ENCODE measurements at regions not wholly inside any gene's neighbourhood (a gene's known extent, or its start where the extent isn't known, plus 50 kb on each side); places are given as distances from the start of the nearest gene placed in this dataset.

- CTCF ChIA-PET = interaction anchor here (0.8 to 2.8 kb wide), 7 partner anchors 8 to 73 kb away, joined by 3 to 10 read pairs (median 7); no protein-coding TSS in a partner anchor
Observed at GRCh38 chr6:166713434-166714186, 86.6 kb upstream of the RPS6KA2 start.

GRCh38 chr6:166712286-166713228, 85.5 kb upstream of the RPS6KA2 start:
- H3K4me1 ChIP-seq (ENCODE audit: control insufficient read depth, extremely low read depth, insufficient read depth, low read length) = peaks cover 2% of the 10 kb centered on the region
- FAIRE-seq = no peak
- no peaks in the 10 kb centered on the region for H3K9me3 ChIP-seq (replicated peaks; ENCODE audit: control insufficient read depth, insufficient read depth, low read length)
- no peak for TF ChIP-seq JUN (IDR thresholded peaks at IDR 0.05; ENCODE audit: borderline replicate concordance, insufficient read depth, insufficient read length, low read depth)
- TF ChIP-seq MAX (IDR thresholded peaks at IDR 0.05; ENCODE audit: insufficient read depth, insufficient read length) = no peak
- TF ChIP-seq POLR2AphosphoS5 (IDR thresholded peaks at IDR 0.05; ENCODE audit: insufficient read depth, low read depth, low read length) = no peak
- no peak for TF ChIP-seq FOS (IDR thresholded peaks at IDR 0.05; ENCODE audit: borderline replicate concordance, insufficient read depth, low read length)
- no peak for TF ChIP-seq MYC (IDR thresholded peaks at IDR 0.05; ENCODE audit: low read depth, low read length)
- no peak for TF ChIP-seq CTCF (IDR thresholded peaks at IDR 0.05; ENCODE audit: extremely low read depth in 1 of 2, insufficient read depth in 1 of 2, low read depth in 1 of 2, low read length in 2 of 2)
- no peak for TF ChIP-seq GATA2 (IDR thresholded peaks at IDR 0.05; ENCODE audit: insufficient read depth, insufficient read length, low read depth, low read length)
- no peak for TF ChIP-seq EZH2 (IDR thresholded peaks at IDR 0.05; ENCODE audit: borderline replicate concordance, low read depth, low read length, severe bottlenecking)
- no peak for TF ChIP-seq POLR2A (IDR thresholded peaks at IDR 0.05; ENCODE audit: low read depth, low read length)
- H3K4me3 ChIP-seq (replicated peaks in 1 of 3; ENCODE audit: insufficient read depth in 1 of 3, low read depth in 1 of 3, low read length in 3 of 3) = no peak overlapping the region
- ChIA-PET POLR2A (no interaction called here), CTCF (interaction anchor here (0.7 to 2.8 kb wide), 9 partner anchors 9 to 124 kb away, joined by 3 to 10 read pairs (median 5); no protein-coding TSS in a partner anchor)
- H3K9ac ChIP-seq (replicated peaks; ENCODE audit: extremely low read depth, insufficient read depth, low read length) = no peak overlapping the region
- H3K4me2 ChIP-seq (ENCODE audit: insufficient read depth, low read length) = no peak overlapping the region
- DNase-seq (ENCODE audit: low read depth, low spot score) = no peak
- H3K36me3 ChIP-seq (ENCODE audit: control insufficient read depth in 2 of 2, extremely low read depth in 1 of 2, insufficient read depth in 2 of 2, low read length in 2 of 2) = no peaks in the 10 kb centered on the region
- no TSS peak for BruUV-seq (replicated peaks)
- H3K27me3 ChIP-seq (ENCODE audit: control insufficient read depth in 2 of 2, insufficient read depth in 2 of 2, low read length in 2 of 2) = no peaks in the 10 kb centered on the region
- no peak overlapping the region for H3K27ac ChIP-seq (ENCODE audit: insufficient read depth, low read depth, low read length)
- intact Hi-C loops (cut with micrococcal nuclease) (no loop called here), dilution Hi-C loops (cut with MboI; ENCODE audit: extremely low pct_ligation_motif_present, low sequenced_read_pairs) (no loop called here)
- H2AFZ ChIP-seq (ENCODE audit: low read depth, low read length) = peak overlapping the region; percentile 32
- no peaks in the 10 kb centered on the region for H3K9me1 ChIP-seq (replicated peaks; ENCODE audit: control insufficient read depth, extremely low read depth, insufficient read depth, low read length)
- no peaks in the 10 kb centered on the region for H3K79me2 ChIP-seq (ENCODE audit: control insufficient read depth, insufficient read depth, low read length)
- H4K20me1 ChIP-seq (replicated peaks; ENCODE audit: control insufficient read depth, extremely low read depth, insufficient read depth, low read length) = no peaks in the 10 kb centered on the region

More at GRCh38 chr6:166713434-166714186, 86.6 kb upstream of the RPS6KA2 start:
- Histone ChIP-seq H2AFZ (ENCODE audit: low read depth, low read length) (peak overlapping the region; percentile 55), H3K27ac (ENCODE audit: insufficient read depth, low read depth, low read length) (no peak overlapping the region), H3K4me2 (ENCODE audit: insufficient read depth, low read length) (no peak overlapping the region), H3K9ac (replicated peaks; ENCODE audit: extremely low read depth, insufficient read depth, low read length) (no peak overlapping the region), H3K4me1 (ENCODE audit: control insufficient read depth, extremely low read depth, insufficient read depth, low read length) (peaks cover 2% of the 10 kb centered on the region), H3K79me2 (ENCODE audit: control insufficient read depth, insufficient read depth, low read length) (no peaks in the 10 kb centered on the region), H3K9me1 (replicated peaks; ENCODE audit: control insufficient read depth, extremely low read depth, insufficient read depth, low read length) (no peaks in the 10 kb centered on the region), H4K20me1 (replicated peaks; ENCODE audit: control insufficient read depth, extremely low read depth, insufficient read depth, low read length) (no peaks in the 10 kb centered on the region), H3K4me3 (replicated peaks in 1 of 3; ENCODE audit: insufficient read depth in 1 of 3, low read depth in 1 of 3, low read length in 3 of 3) (no peak overlapping the region), H3K27me3 (ENCODE audit: control insufficient read depth in 2 of 2, insufficient read depth in 2 of 2, low read length in 2 of 2) (no peaks in the 10 kb centered on the region), H3K36me3 (ENCODE audit: control insufficient read depth in 2 of 2, extremely low read depth in 1 of 2, insufficient read depth in 2 of 2, low read length in 2 of 2) (no peaks in the 10 kb centered on the region), H3K9me3 (replicated peaks; ENCODE audit: control insufficient read depth, insufficient read depth, low read length) (no peaks in the 10 kb centered on the region)
- dilution Hi-C loops (cut with MboI; ENCODE audit: extremely low pct_ligation_motif_present, low sequenced_read_pairs) (no loop called here), intact Hi-C loops (cut with micrococcal nuclease) (no loop called here)
- POLR2A ChIA-PET = no interaction called here
- DNase-seq (ENCODE audit: low read depth, low spot score) (peak; percentile 58), FAIRE-seq (peak; percentile 15)
- BruUV-seq (replicated peaks) = no TSS peak
- TF ChIP-seq POLR2A (IDR thresholded peaks at IDR 0.05; ENCODE audit: low read depth, low read length) (no peak), GATA2 (IDR thresholded peaks at IDR 0.05; ENCODE audit: insufficient read depth, insufficient read length, low read depth, low read length) (no peak), MAX (IDR thresholded peaks at IDR 0.05; ENCODE audit: insufficient read depth, insufficient read length) (no peak), MYC (IDR thresholded peaks at IDR 0.05; ENCODE audit: low read depth, low read length) (no peak), FOS (IDR thresholded peaks at IDR 0.05; ENCODE audit: borderline replicate concordance, insufficient read depth, low read length) (no peak)

All from endothelial cell of umbilical vein (primary cell).